B cell (primary cell): ENCODE measurements at regions not wholly inside any gene's neighbourhood (a gene's known extent, or its start where the extent isn't known, plus 50 kb on each side); places are given as distances from the start of the nearest gene placed in this dataset.
"Not testable (repeated sequence)": the region's sequence is repeated elsewhere in the genome, so short reads cannot be mapped to it uniquely, and the experiment has no call there.

ENCODE experiments used
- ATAC-seq: fragments of 200-7000 bp; cut with Tn5 transposase; one replicate; pipeline ENCODE4 v1.10.0; 2021; ENCODE audit warnings: low read depth, mild to moderate bottlenecking, moderate number of reproducible peaks, moderate library complexity
- CTCF ChIA-PET: fragments of 350-600 bp; sonication (Branson Sonifier 250); formaldehyde crosslinking; loops from one replicate; lab custom pipeline; 2021; ENCODE audit warnings: antibody characterized with exemption, inconsistent platforms; lab: Charles Lee
- POLR2A ChIA-PET: fragments of 350-600 bp; sonication (Branson Sonifier 250); formaldehyde crosslinking; loops from one replicate; lab custom pipeline; 2021; ENCODE audit warnings: antibody characterized with exemption; lab: Charles Lee
- DNase-seq: peaks from one replicate; pipeline ENCODE4 v3.0.0; 2013
- H2AFZ ChIP-seq: 2 replicates; pipeline ENCODE4 v1.6.1; 2012; ENCODE audit warnings: mild to moderate bottlenecking, low read depth, low read length; ENCODE audit not compliant: insufficient read depth, poor library complexity, severe bottlenecking
- H3K27ac ChIP-seq, 2 donors: 1 replicate in 1 of 2; 2 replicates in 1 of 2; pipeline ENCODE4 v1.5.1; 2012 to 2013; ENCODE audit warnings: low read length in 2 of 2, mild to moderate bottlenecking in 2 of 2, moderate library complexity in 1 of 2
- H3K27me3 ChIP-seq, 4 experiments: fragments of 200-600 bp in 1 of 4; sonication (generic) in 1 of 4; replicated peaks in 1 of 4; 1 replicate in 2 of 4; 2 replicates in 2 of 4; pipeline versions ENCODE4 v1.6.1 to v1.7.0; 2013 to 2016; ENCODE audit warnings: low read length in 3 of 4, mild to moderate bottlenecking in 2 of 4, mixed read lengths in 1 of 4, moderate library complexity in 1 of 4; ENCODE audit not compliant: insufficient read depth in 4 of 4, control insufficient read depth in 3 of 4; ENCODE audit errors: control extremely low read depth in 1 of 4
- H3K36me3 ChIP-seq, 2 experiments: replicated peaks in 1 of 2; 1 replicate in 1 of 2; 2 replicates in 1 of 2; pipeline versions ENCODE4 v1.6.1 to v1.7.1; 2013; ENCODE audit warnings: low read length in 1 of 2; ENCODE audit not compliant: insufficient read depth in 2 of 2, control insufficient read depth in 1 of 2; ENCODE audit errors: control extremely low read depth in 1 of 2, extremely low read depth in 1 of 2
- H3K4me1 ChIP-seq, 2 donors: fragments of 200-600 bp in 1 of 2; sonication (generic) in 1 of 2; 1 replicate in 1 of 2; 2 replicates in 1 of 2; pipeline versions ENCODE4 v1.5.1 to v1.6.1; 2013 to 2017; ENCODE audit warnings: low read length in 2 of 2; ENCODE audit not compliant: control insufficient read depth in 2 of 2, insufficient read depth in 2 of 2
- H3K4me2 ChIP-seq: replicated peaks from 2 replicates; pipeline ENCODE3; 2012; ENCODE audit warnings: mild to moderate bottlenecking, low read depth, low read length; ENCODE audit not compliant: poor library complexity, severe bottlenecking
- H3K4me3 ChIP-seq, 5 experiments: fragments of 200-600 bp in 1 of 5; sonication (generic) in 1 of 5; 1 replicate in 3 of 5; 2 replicates in 2 of 5; pipeline versions ENCODE4 v1.5.1 to v1.7.0; 2011 to 2016; ENCODE audit warnings: low read length in 4 of 5, mild to moderate bottlenecking in 4 of 5, low read depth in 2 of 5, control low read depth in 1 of 5, moderate library complexity in 1 of 5; ENCODE audit not compliant: insufficient read depth in 1 of 5; ENCODE audit errors: control extremely low read depth in 1 of 5, extremely low read depth in 1 of 5
- H3K79me2 ChIP-seq: fragments of 200-600 bp; sonication (generic); one replicate; pipeline ENCODE4 v1.6.0; 2016; ENCODE audit warnings: low read length; ENCODE audit not compliant: control insufficient read depth, insufficient read depth
- H3K9ac ChIP-seq: fragments of 200-600 bp; sonication (generic); 2 replicates; pipeline ENCODE4 v1.6.1; 2017; ENCODE audit warnings: mild to moderate bottlenecking, low read length, moderate library complexity
- H3K9me3 ChIP-seq, 3 donors: one replicate each; pipeline versions ENCODE4 v1.6.1 to v1.7.1; 2013; ENCODE audit warnings: low read length in 2 of 3; ENCODE audit not compliant: control insufficient read depth in 2 of 3, insufficient read depth in 1 of 3; ENCODE audit errors: control extremely low read depth in 1 of 3
- H4K20me1 ChIP-seq: 2 replicates; pipeline ENCODE4 v1.6.0; 2012; ENCODE audit warnings: mild to moderate bottlenecking, low read length; ENCODE audit not compliant: insufficient read depth, control insufficient read depth, poor library complexity, severe bottlenecking
- H3K27ac Mint-ChIP-seq: one replicate; pipeline ENCODE4 v1.8.0; 2021; ENCODE audit warnings: mixed read lengths
- H3K27me3 Mint-ChIP-seq: one replicate; pipeline ENCODE4 v1.8.0; 2021; ENCODE audit warnings: mixed read lengths
- H3K4me1 Mint-ChIP-seq: one replicate; pipeline ENCODE4 v1.8.0; 2021; ENCODE audit warnings: mixed read lengths
- H3K4me3 Mint-ChIP-seq: one replicate; pipeline ENCODE4 v1.8.0; 2021; ENCODE audit warnings: mixed read lengths
- H3K9me3 Mint-ChIP-seq: one replicate; pipeline ENCODE4 v1.8.0; 2022; ENCODE audit warnings: mixed read lengths; ENCODE audit not compliant: insufficient read depth
- CTCF ChIP-seq: fragments of 200-600 bp; IDR thresholded peaks from one replicate; pipeline ENCODE4 v1.8.0; 2022; ENCODE audit warnings: antibody characterized with exemption, mild to moderate bottlenecking
- EZH2 ChIP-seq: IDR thresholded peaks from 2 replicates; pipeline ENCODE4 v1.6.1; 2012; ENCODE audit warnings: borderline replicate concordance, low read depth, mild to moderate bottlenecking, moderate library complexity, low read length; ENCODE audit not compliant: insufficient read depth, poor library complexity, severe bottlenecking
- WGBS: methylation state at CpG from one replicate; pipeline ENCODE4 v1.1.5; 2013; ENCODE audit warnings: missing lambda C conversion rate; ENCODE audit not compliant: insufficient coverage; 5-methylcytosine and 5-hydroxymethylcytosine counted together
- intact Hi-C: fragments of 100-400 bp; cut with micrococcal nuclease; formaldehyde crosslinking; loops from one replicate; pipeline ENCODE4 v1.10.0; 2022

- Histone ChIP-seq H3K9me3 (peaks cover 0 to 2% (median 0%) of the 10 kb centered on the region in 3 donors), H3K4me2 (no peak overlapping the region), H3K79me2 (no peaks in the 10 kb centered on the region), H3K27ac (no peak overlapping the region), H3K36me3 (no peaks in the 10 kb centered on the region), H3K4me1 (no peaks in the 10 kb centered on the region), H3K9ac (no peak overlapping the region), H4K20me1 (no peaks in the 10 kb centered on the region), H2AFZ (no peak overlapping the region), H3K27me3 (no peaks in the 10 kb centered on the region), H3K4me3 (no peak overlapping the region)
- no CpG with 5 or more reads among the region's 3 CpGs for WGBS
- no peak overlapping the region for H3K27ac Mint-ChIP-seq
- H3K9me3 Mint-ChIP-seq: no peaks in the 10 kb centered on the region
- DNase-seq (no peak), ATAC-seq (no peak)
- no peaks in the 10 kb centered on the region for H3K4me1 Mint-ChIP-seq
- ChIA-PET POLR2A (no interaction called here), CTCF (no interaction called here)
- H3K27me3 Mint-ChIP-seq: no peaks in the 10 kb centered on the region
- no peak overlapping the region for H3K4me3 Mint-ChIP-seq
- intact Hi-C loops: no loop called here
- TF ChIP-seq EZH2 (no peak), CTCF (no peak)
These were observed 2211.3 kb downstream of the PCDH7 start for GRCh38 chr4:32931475-32931874.

GRCh38 chr4:32932156-32932555 lies 2212.0 kb downstream of the PCDH7 start:
- no peak overlapping the region for H3K9ac ChIP-seq
- no peak overlapping the region for H3K4me3 ChIP-seq
- H3K79me2 ChIP-seq: no peaks in the 10 kb centered on the region
- H3K4me1 ChIP-seq: no peaks in the 10 kb centered on the region
- TF ChIP-seq EZH2 (no peak), CTCF (no peak)
- no peaks in the 10 kb centered on the region for H3K27me3 ChIP-seq
- Mint-ChIP-seq H3K27ac (no peak overlapping the region), H3K9me3 (no peaks in the 10 kb centered on the region), H3K4me3 (no peak overlapping the region), H3K4me1 (no peaks in the 10 kb centered on the region), H3K27me3 (no peaks in the 10 kb centered on the region)
- ATAC-seq (no peak), DNase-seq (no peak)
- H3K9me3 ChIP-seq: peaks cover 0 to 2% (median 0%) of the 10 kb centered on the region in 3 donors
- no peaks in the 10 kb centered on the region for H4K20me1 ChIP-seq
- H2AFZ ChIP-seq: no peak overlapping the region
- intact Hi-C loops: no loop called here
- ChIA-PET POLR2A (no interaction called here), CTCF (no interaction called here)
- H3K4me2 ChIP-seq: no peak overlapping the region
- no peak overlapping the region for H3K27ac ChIP-seq
- no peaks in the 10 kb centered on the region for H3K36me3 ChIP-seq

- H3K27me3 Mint-ChIP-seq, H3K27ac Mint-ChIP-seq, H3K36me3 ChIP-seq, intact Hi-C loops, H3K4me3 Mint-ChIP-seq, CTCF ChIA-PET, H3K4me1 ChIP-seq, H2AFZ ChIP-seq, ATAC-seq, H3K4me2 ChIP-seq, DNase-seq, H3K79me2 ChIP-seq, H3K9me3 ChIP-seq, H4K20me1 ChIP-seq, H3K4me3 ChIP-seq, H3K4me1 Mint-ChIP-seq, H3K27ac ChIP-seq, H3K9me3 Mint-ChIP-seq, POLR2A ChIA-PET, H3K9ac ChIP-seq, H3K27me3 ChIP-seq: not testable (repeated sequence)
These were observed 2219.1 kb downstream of the PCDH7 start for GRCh38 chr4:32939222-32939621.
